Stomach (tissue), 4 donors: ENCODE measurements at regions not wholly inside any gene's neighbourhood (a gene's known extent, or its start where the extent isn't known, plus 50 kb on each side); places are given as distances from the start of the nearest gene placed in this dataset.

Experiments
- EP300 ChIP-seq: sonication (generic); formaldehyde crosslinking; IDR thresholded peaks from one replicate; pipeline ENCODE4 v1.6.1; 2017; ENCODE audit warnings: antibody characterized with exemption
- POLR2A ChIP-seq, 4 donors: fragments of 450-650 bp; IDR thresholded peaks; one replicate each; pipeline ENCODE4 v1.6.1; 2016; ENCODE audit warnings: antibody characterized with exemption in 4 of 4, control low read depth in 2 of 4, mild to moderate bottlenecking in 1 of 4, moderate library complexity in 1 of 4
- POLR2AphosphoS5 ChIP-seq, 3 donors: sonication (generic); formaldehyde crosslinking; IDR thresholded peaks; one replicate each; pipeline ENCODE4 v1.6.1; 2016; ENCODE audit warnings: antibody characterized with exemption in 3 of 3
- TF ChIP-seq, protein P1 (sequence below), 7 experiments: fragments of 450-650 bp in 4 of 7; fragments of 200-600 bp in 3 of 7; sonication (generic) in 3 of 7; IDR thresholded peaks; one replicate each; pipeline ENCODE4 v1.5.1; 2016 to 2019; ENCODE audit warnings: antibody characterized with exemption in 7 of 7, control low read depth in 2 of 7, mild to moderate bottlenecking in 1 of 7

DNA sequence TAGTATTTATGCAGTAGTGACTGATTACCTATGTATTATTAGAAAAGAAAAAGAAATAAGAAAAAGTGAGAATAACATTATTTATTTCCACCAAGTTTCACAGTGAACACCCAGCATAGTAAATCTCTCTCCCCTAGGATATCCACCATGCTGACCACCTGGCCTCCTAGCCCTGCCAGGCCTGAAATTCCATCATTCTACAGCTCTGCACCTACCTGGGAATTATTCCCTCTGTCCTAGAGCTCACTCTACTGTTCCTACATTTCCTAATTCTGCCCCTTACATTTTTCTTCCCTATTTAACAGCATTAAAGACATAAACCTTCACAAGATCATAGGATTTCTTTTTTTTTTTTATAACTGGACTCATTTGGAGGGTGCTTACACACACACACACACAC is 525.3 kb upstream of the PPP2R3A start:
- TF ChIP-seq, protein P1, sequence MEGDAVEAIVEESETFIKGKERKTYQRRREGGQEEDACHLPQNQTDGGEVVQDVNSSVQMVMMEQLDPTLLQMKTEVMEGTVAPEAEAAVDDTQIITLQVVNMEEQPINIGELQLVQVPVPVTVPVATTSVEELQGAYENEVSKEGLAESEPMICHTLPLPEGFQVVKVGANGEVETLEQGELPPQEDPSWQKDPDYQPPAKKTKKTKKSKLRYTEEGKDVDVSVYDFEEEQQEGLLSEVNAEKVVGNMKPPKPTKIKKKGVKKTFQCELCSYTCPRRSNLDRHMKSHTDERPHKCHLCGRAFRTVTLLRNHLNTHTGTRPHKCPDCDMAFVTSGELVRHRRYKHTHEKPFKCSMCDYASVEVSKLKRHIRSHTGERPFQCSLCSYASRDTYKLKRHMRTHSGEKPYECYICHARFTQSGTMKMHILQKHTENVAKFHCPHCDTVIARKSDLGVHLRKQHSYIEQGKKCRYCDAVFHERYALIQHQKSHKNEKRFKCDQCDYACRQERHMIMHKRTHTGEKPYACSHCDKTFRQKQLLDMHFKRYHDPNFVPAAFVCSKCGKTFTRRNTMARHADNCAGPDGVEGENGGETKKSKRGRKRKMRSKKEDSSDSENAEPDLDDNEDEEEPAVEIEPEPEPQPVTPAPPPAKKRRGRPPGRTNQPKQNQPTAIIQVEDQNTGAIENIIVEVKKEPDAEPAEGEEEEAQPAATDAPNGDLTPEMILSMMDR (IDR thresholded peaks at IDR 0.05), result no peak
- TF ChIP-seq POLR2AphosphoS5 (IDR thresholded peaks at IDR 0.05), result no peak
- TF ChIP-seq EP300, result no peak
- no peak for TF ChIP-seq POLR2A (IDR thresholded peaks at IDR 0.05)
